ENCODE measurements at regions not wholly inside any gene's neighbourhood (a gene's known extent, or its start where the extent isn't known, plus 50 kb on each side); places are given as distances from the start of the nearest gene placed in this dataset.

DNA sequence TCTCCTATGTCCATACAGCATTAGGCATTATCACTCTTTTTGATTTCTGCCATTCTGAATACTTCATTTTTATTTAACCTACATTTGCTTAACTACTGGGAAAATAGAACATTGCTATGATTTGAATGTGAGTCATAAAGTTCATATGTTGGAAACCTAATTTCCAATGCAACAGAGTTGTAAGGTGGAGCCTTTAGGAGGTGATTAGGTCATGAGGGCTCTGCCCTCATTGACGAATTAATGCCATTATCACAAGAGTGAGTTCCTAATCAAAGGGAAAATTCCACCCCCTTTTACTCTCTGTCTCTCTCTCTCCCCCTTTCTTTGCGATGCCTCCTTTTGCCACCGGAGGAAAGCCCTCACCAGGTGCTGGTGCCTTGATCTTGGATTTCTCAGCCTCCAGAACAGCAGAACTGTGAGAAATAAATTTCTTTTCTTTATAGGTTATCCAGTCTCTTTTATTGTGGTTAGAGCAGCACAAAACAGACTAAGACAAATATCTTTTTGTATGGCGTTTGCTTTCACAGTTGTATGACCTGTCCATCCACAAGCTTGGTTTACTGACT lies 180.1 kb upstream of the ARID2 start:
- no peaks in the 10 kb centered on the region for H4K20me1 ChIP-seq (replicated peaks; ENCODE audit: control insufficient read depth, extremely low read depth, insufficient read depth, low read length)
- FAIRE-seq (no peak), DNase-seq (ENCODE audit: low read depth, low spot score) (no peak)
- no peak overlapping the region for H3K27ac ChIP-seq (ENCODE audit: insufficient read depth, low read depth, low read length)
- no peaks in the 10 kb centered on the region for H3K9me3 ChIP-seq (replicated peaks; ENCODE audit: control insufficient read depth, insufficient read depth, low read length)
- no peak overlapping the region for H3K9ac ChIP-seq (replicated peaks; ENCODE audit: extremely low read depth, insufficient read depth, low read length)
- TF ChIP-seq EZH2 (IDR thresholded peaks at IDR 0.05; ENCODE audit: borderline replicate concordance, low read depth, low read length, severe bottlenecking) (no peak), GATA2 (IDR thresholded peaks at IDR 0.05; ENCODE audit: insufficient read depth, insufficient read length, low read depth, low read length) (no peak), POLR2A (IDR thresholded peaks at IDR 0.05; ENCODE audit: low read depth, low read length) (no peak), FOS (IDR thresholded peaks at IDR 0.05; ENCODE audit: borderline replicate concordance, insufficient read depth, low read length) (no peak), JUN (IDR thresholded peaks at IDR 0.05; ENCODE audit: borderline replicate concordance, insufficient read depth, insufficient read length, low read depth) (no peak), MYC (IDR thresholded peaks at IDR 0.05; ENCODE audit: low read depth, low read length) (no peak), POLR2AphosphoS5 (IDR thresholded peaks at IDR 0.05; ENCODE audit: insufficient read depth, low read depth, low read length) (no peak)
- TF ChIP-seq, protein P1, sequence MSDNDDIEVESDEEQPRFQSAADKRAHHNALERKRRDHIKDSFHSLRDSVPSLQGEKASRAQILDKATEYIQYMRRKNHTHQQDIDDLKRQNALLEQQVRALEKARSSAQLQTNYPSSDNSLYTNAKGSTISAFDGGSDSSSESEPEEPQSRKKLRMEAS (IDR thresholded peaks at IDR 0.05; ENCODE audit: insufficient read depth, insufficient read length), result no peak
- TF ChIP-seq, protein P2, sequence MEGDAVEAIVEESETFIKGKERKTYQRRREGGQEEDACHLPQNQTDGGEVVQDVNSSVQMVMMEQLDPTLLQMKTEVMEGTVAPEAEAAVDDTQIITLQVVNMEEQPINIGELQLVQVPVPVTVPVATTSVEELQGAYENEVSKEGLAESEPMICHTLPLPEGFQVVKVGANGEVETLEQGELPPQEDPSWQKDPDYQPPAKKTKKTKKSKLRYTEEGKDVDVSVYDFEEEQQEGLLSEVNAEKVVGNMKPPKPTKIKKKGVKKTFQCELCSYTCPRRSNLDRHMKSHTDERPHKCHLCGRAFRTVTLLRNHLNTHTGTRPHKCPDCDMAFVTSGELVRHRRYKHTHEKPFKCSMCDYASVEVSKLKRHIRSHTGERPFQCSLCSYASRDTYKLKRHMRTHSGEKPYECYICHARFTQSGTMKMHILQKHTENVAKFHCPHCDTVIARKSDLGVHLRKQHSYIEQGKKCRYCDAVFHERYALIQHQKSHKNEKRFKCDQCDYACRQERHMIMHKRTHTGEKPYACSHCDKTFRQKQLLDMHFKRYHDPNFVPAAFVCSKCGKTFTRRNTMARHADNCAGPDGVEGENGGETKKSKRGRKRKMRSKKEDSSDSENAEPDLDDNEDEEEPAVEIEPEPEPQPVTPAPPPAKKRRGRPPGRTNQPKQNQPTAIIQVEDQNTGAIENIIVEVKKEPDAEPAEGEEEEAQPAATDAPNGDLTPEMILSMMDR (IDR thresholded peaks at IDR 0.05; ENCODE audit: extremely low read depth in 1 of 2, insufficient read depth in 1 of 2, low read depth in 1 of 2, low read length in 2 of 2), result no peak
- intact Hi-C loops (cut with micrococcal nuclease), result no loop called here
- H3K4me3 ChIP-seq (replicated peaks in 1 of 3; ENCODE audit: insufficient read depth in 1 of 3, low read depth in 1 of 3, low read length in 3 of 3), result no peak overlapping the region
- no peak overlapping the region for H3K4me2 ChIP-seq (ENCODE audit: insufficient read depth, low read length)
- H3K36me3 ChIP-seq (ENCODE audit: control insufficient read depth in 2 of 2, extremely low read depth in 1 of 2, insufficient read depth in 2 of 2, low read length in 2 of 2), result no peaks in the 10 kb centered on the region
- peaks cover 6 to 16% of the 10 kb centered on the region in 2 experiments for H3K27me3 ChIP-seq (ENCODE audit: control insufficient read depth in 2 of 2, insufficient read depth in 2 of 2, low read length in 2 of 2)
- H3K79me2 ChIP-seq (ENCODE audit: control insufficient read depth, insufficient read depth, low read length), result no peaks in the 10 kb centered on the region
- no peaks in the 10 kb centered on the region for H3K9me1 ChIP-seq (replicated peaks; ENCODE audit: control insufficient read depth, extremely low read depth, insufficient read depth, low read length)
- CTCF ChIA-PET, result interaction anchor here (1.5 to 10.3 kb wide), 2 partner anchors 9 to 177 kb away, joined by 3 to 337 read pairs; partner anchors contain the start of gene ARID2
- H3K4me1 ChIP-seq (ENCODE audit: control insufficient read depth, extremely low read depth, insufficient read depth, low read length), result no peaks in the 10 kb centered on the region
- dilution Hi-C loops (cut with MboI; ENCODE audit: extremely low pct_ligation_motif_present, low sequenced_read_pairs), result no loop called here
- POLR2A ChIA-PET, result no interaction called here
- no peak overlapping the region for H2AFZ ChIP-seq (ENCODE audit: low read depth, low read length)
- BruUV-seq (replicated peaks), result no TSS peak

Data from endothelial cell of umbilical vein (primary cell).